ENCODE measurements at regions not wholly inside any gene's neighbourhood (a gene's known extent, or its start where the extent isn't known, plus 50 kb on each side); places are given as distances from the start of the nearest gene placed in this dataset.

DNA sequence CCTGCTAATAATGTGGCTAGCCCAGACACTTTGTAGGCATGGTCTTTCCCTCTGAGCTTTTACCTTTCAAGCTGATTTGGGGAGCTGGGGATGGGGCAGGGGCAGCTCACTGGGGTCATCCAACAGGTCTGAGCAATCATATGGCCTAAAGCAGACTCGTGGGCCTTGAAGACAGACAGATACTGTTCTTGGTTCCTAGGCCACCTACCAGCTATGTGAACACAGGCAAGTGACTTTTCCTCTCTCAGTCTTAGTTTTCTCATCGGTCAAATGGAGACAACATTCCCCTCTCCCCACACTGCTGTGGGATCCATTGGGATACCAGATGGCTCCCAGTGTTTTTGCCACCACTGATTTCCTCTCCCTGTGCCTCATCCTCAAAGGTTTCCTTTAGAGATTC lies 181.8 kb downstream of the RRAGC start:
- no peak for TF ChIP-seq POLR2AphosphoS5 (IDR thresholded peaks at IDR 0.05)
- TF ChIP-seq, protein P1, sequence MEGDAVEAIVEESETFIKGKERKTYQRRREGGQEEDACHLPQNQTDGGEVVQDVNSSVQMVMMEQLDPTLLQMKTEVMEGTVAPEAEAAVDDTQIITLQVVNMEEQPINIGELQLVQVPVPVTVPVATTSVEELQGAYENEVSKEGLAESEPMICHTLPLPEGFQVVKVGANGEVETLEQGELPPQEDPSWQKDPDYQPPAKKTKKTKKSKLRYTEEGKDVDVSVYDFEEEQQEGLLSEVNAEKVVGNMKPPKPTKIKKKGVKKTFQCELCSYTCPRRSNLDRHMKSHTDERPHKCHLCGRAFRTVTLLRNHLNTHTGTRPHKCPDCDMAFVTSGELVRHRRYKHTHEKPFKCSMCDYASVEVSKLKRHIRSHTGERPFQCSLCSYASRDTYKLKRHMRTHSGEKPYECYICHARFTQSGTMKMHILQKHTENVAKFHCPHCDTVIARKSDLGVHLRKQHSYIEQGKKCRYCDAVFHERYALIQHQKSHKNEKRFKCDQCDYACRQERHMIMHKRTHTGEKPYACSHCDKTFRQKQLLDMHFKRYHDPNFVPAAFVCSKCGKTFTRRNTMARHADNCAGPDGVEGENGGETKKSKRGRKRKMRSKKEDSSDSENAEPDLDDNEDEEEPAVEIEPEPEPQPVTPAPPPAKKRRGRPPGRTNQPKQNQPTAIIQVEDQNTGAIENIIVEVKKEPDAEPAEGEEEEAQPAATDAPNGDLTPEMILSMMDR (IDR thresholded peaks at IDR 0.05 in 8 of 11, conservative IDR thresholded peaks at IDR 0.05 in 3 of 11): no peak

All from spleen (tissue), 7 donors.